ENCODE measurements at regions not wholly inside any gene's neighbourhood (a gene's known extent, or its start where the extent isn't known, plus 50 kb on each side); places are given as distances from the start of the nearest gene placed in this dataset.

- Histone ChIP-seq H2AFZ (ENCODE audit: low read depth, low read length) (no peak overlapping the region), H3K79me2 (ENCODE audit: control insufficient read depth, insufficient read depth, low read length) (no peaks in the 10 kb centered on the region), H3K9ac (replicated peaks; ENCODE audit: extremely low read depth, insufficient read depth, low read length) (no peak overlapping the region), H3K27ac (ENCODE audit: insufficient read depth, low read depth, low read length) (peak overlapping the region; percentile 21), H3K4me1 (ENCODE audit: control insufficient read depth, extremely low read depth, insufficient read depth, low read length) (peaks cover 11% of the 10 kb centered on the region), H3K9me3 (replicated peaks; ENCODE audit: control insufficient read depth, insufficient read depth, low read length) (no peaks in the 10 kb centered on the region), H3K9me1 (replicated peaks; ENCODE audit: control insufficient read depth, extremely low read depth, insufficient read depth, low read length) (no peaks in the 10 kb centered on the region), H3K4me2 (ENCODE audit: insufficient read depth, low read length) (peak overlapping the region; percentile 14), H3K4me3 (replicated peaks in 1 of 3; ENCODE audit: insufficient read depth in 1 of 3, low read depth in 1 of 3, low read length in 3 of 3) (no peak overlapping the region), H3K27me3 (ENCODE audit: control insufficient read depth in 2 of 2, insufficient read depth in 2 of 2, low read length in 2 of 2) (no peaks in the 10 kb centered on the region), H3K36me3 (ENCODE audit: control insufficient read depth in 2 of 2, extremely low read depth in 1 of 2, insufficient read depth in 2 of 2, low read length in 2 of 2) (no peaks in the 10 kb centered on the region), H4K20me1 (replicated peaks; ENCODE audit: control insufficient read depth, extremely low read depth, insufficient read depth, low read length) (no peaks in the 10 kb centered on the region)
- no TSS peak for BruUV-seq (replicated peaks)
- ChIA-PET POLR2A (no interaction called here), CTCF (interaction anchor here (1.6 kb wide), 1 partner anchor 12 kb away, joined by 8 read pairs; no protein-coding TSS in a partner anchor)
- TF ChIP-seq POLR2AphosphoS5 (IDR thresholded peaks at IDR 0.05; ENCODE audit: insufficient read depth, low read depth, low read length): no peak
- peak; percentile 41 for TF ChIP-seq JUN (IDR thresholded peaks at IDR 0.05; ENCODE audit: borderline replicate concordance, insufficient read depth, insufficient read length, low read depth)
- TF ChIP-seq MYC (IDR thresholded peaks at IDR 0.05; ENCODE audit: low read depth, low read length): no peak
- TF ChIP-seq POLR2A (IDR thresholded peaks at IDR 0.05; ENCODE audit: low read depth, low read length): no peak
- TF ChIP-seq GATA2 (IDR thresholded peaks at IDR 0.05; ENCODE audit: insufficient read depth, insufficient read length, low read depth, low read length): no peak
- TF ChIP-seq CTCF (IDR thresholded peaks at IDR 0.05; ENCODE audit: extremely low read depth in 1 of 2, insufficient read depth in 1 of 2, low read depth in 1 of 2, low read length in 2 of 2): no peak
- no peak for TF ChIP-seq MAX (IDR thresholded peaks at IDR 0.05; ENCODE audit: insufficient read depth, insufficient read length)
- TF ChIP-seq EZH2 (IDR thresholded peaks at IDR 0.05; ENCODE audit: borderline replicate concordance, low read depth, low read length, severe bottlenecking): no peak
- peak; percentile 69 for TF ChIP-seq FOS (IDR thresholded peaks at IDR 0.05; ENCODE audit: borderline replicate concordance, insufficient read depth, low read length)
- peak; percentile 60 for DNase-seq (ENCODE audit: low read depth, low spot score)
- FAIRE-seq: peak; percentile 72
- dilution Hi-C loops (cut with MboI; ENCODE audit: extremely low pct_ligation_motif_present, low sequenced_read_pairs) (loop anchor here (25.0 kb wide), 1 partner anchor 362 kb away; the partner anchor contains the start of gene ELL2), intact Hi-C loops (cut with micrococcal nuclease) (no loop called here)
Observed at GRCh38 chr5:96324708-96325107, 108.3 kb downstream of the PCSK1 start.
